ENCODE measurements at regions not wholly inside any gene's neighbourhood (a gene's known extent, or its start where the extent isn't known, plus 50 kb on each side); places are given as distances from the start of the nearest gene placed in this dataset.
A peak's percentile ranks its signal among the peaks of the same experiment; 100 is the strongest.

- no peak overlapping the region for H3K27ac ChIP-seq (ENCODE audit: low read depth in 2 of 2, low read length in 2 of 2)
- no peak for TF ChIP-seq CTCF (IDR thresholded peaks at IDR 0.05; ENCODE audit: borderline replicate concordance, extremely low read depth, insufficient read depth)
- FAIRE-seq: no peak
These were observed 197.4 kb upstream of the KRR1 start for GRCh38 chr12:75708802-75709201.

GRCh38 chr12:75707983-75708382 lies 196.6 kb upstream of the KRR1 start:
- FAIRE-seq: no peak
- H3K36me3 ChIP-seq (ENCODE audit: control insufficient read depth in 2 of 3, insufficient read depth in 3 of 3, low read length in 3 of 3): no peaks in the 10 kb centered on the region
- no peaks in the 10 kb centered on the region for H3K27me3 ChIP-seq (ENCODE audit: control insufficient read depth, insufficient read depth, low read length)
- intact Hi-C loops (cut with DNase I): no loop called here
- no peak for DNase-seq
- H3K4me1 ChIP-seq (ENCODE audit: control insufficient read depth in 2 of 3, insufficient read depth in 2 of 3, low read depth in 1 of 3, low read length in 3 of 3): peaks cover 0 to 7% (median 4%) of the 10 kb centered on the region in 3 donors
- no peak overlapping the region for H3K9ac ChIP-seq (ENCODE audit: low read length in 3 of 3)
- no peak overlapping the region for H3K4me3 ChIP-seq (ENCODE audit: low read length in 3 of 3)
- no peak overlapping the region for H3K27ac ChIP-seq (ENCODE audit: low read depth in 2 of 2, low read length in 2 of 2)
- TF ChIP-seq CTCF (IDR thresholded peaks at IDR 0.05; ENCODE audit: borderline replicate concordance, extremely low read depth, insufficient read depth): no peak
- H3K9me3 ChIP-seq (ENCODE audit: control insufficient read depth in 2 of 3, insufficient read depth in 1 of 3, low read length in 3 of 3): no peaks in the 10 kb centered on the region

More at GRCh38 chr12:75708802-75709201, 197.4 kb upstream of the KRR1 start:
- peaks cover 0 to 7% (median 4%) of the 10 kb centered on the region in 3 donors for H3K4me1 ChIP-seq (ENCODE audit: control insufficient read depth in 2 of 3, insufficient read depth in 2 of 3, low read depth in 1 of 3, low read length in 3 of 3)
- no peak for DNase-seq
- H3K27me3 ChIP-seq (ENCODE audit: control insufficient read depth, insufficient read depth, low read length): no peaks in the 10 kb centered on the region
- intact Hi-C loops (cut with DNase I): no loop called here
- no peak overlapping the region for H3K4me3 ChIP-seq (ENCODE audit: low read length in 3 of 3)
- H3K36me3 ChIP-seq (ENCODE audit: control insufficient read depth in 2 of 3, insufficient read depth in 3 of 3, low read length in 3 of 3): no peaks in the 10 kb centered on the region
- no peak overlapping the region for H3K9ac ChIP-seq (ENCODE audit: low read length in 3 of 3)
- H3K9me3 ChIP-seq (ENCODE audit: control insufficient read depth in 2 of 3, insufficient read depth in 1 of 3, low read length in 3 of 3): no peaks in the 10 kb centered on the region

GRCh38 chr12:75706786-75707605 lies 195.6 kb upstream of the KRR1 start:
- H3K27me3 ChIP-seq (ENCODE audit: control insufficient read depth, insufficient read depth, low read length): no peaks in the 10 kb centered on the region
- no peak overlapping the region for H3K4me3 ChIP-seq (ENCODE audit: low read length in 3 of 3)
- H3K4me1 ChIP-seq (ENCODE audit: control insufficient read depth in 2 of 3, insufficient read depth in 2 of 3, low read depth in 1 of 3, low read length in 3 of 3): peaks cover 0 to 7% (median 4%) of the 10 kb centered on the region in 3 donors
- no peak for TF ChIP-seq CTCF (IDR thresholded peaks at IDR 0.05; ENCODE audit: borderline replicate concordance, extremely low read depth, insufficient read depth)
- no peaks in the 10 kb centered on the region for H3K36me3 ChIP-seq (ENCODE audit: control insufficient read depth in 2 of 3, insufficient read depth in 3 of 3, low read length in 3 of 3)
- no peaks in the 10 kb centered on the region for H3K9me3 ChIP-seq (ENCODE audit: control insufficient read depth in 2 of 3, insufficient read depth in 1 of 3, low read length in 3 of 3)
- FAIRE-seq (no peak), DNase-seq (peak in 2 of 5 donors; percentile 74 to 79)
- no peak overlapping the region for H3K9ac ChIP-seq (ENCODE audit: low read length in 3 of 3)
- no peak overlapping the region for H3K27ac ChIP-seq (ENCODE audit: low read depth in 2 of 2, low read length in 2 of 2)
- intact Hi-C loops (cut with DNase I): no loop called here

Data from kidney (tissue), 13 donors.